CD4-positive, alpha-beta T cell treated with Interleukin-21 for 1 hour (primary cell): ENCODE measurements at regions not wholly inside any gene's neighbourhood (a gene's known extent, or its start where the extent isn't known, plus 50 kb on each side); places are given as distances from the start of the nearest gene placed in this dataset.

Experiments
- DNase-seq: peaks from one replicate; pipeline ENCODE4 v3.0.0-alpha.2; 2020

- DNase-seq, result no peak
Observed at GRCh38 chr5:115402092-115402491, 105.6 kb upstream of the CCDC112 start.

GRCh38 chr5:115398719-115399118 lies 102.3 kb upstream of the CCDC112 start:
- DNase-seq, result no peak

DNA sequence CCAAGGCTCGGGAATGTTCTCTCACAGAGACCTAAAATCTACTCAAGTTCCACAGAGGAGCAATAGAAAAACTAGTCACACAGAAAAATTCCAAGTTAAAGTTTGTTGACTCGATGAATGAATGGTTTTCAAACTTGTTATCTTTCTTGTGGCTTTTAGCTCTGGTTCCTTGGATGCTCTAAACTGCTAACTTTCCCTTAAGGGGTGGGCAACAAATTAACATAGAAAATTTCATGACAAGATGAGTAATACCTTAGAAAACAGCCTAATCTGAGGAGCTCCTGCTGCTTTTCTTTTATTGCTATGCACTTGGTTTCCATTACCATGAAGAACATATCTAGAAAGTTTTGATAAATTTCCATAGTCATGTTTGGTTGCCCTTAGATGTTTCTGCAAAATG lies 100.2 kb upstream of the CCDC112 start:
- no peak for DNase-seq

DNA sequence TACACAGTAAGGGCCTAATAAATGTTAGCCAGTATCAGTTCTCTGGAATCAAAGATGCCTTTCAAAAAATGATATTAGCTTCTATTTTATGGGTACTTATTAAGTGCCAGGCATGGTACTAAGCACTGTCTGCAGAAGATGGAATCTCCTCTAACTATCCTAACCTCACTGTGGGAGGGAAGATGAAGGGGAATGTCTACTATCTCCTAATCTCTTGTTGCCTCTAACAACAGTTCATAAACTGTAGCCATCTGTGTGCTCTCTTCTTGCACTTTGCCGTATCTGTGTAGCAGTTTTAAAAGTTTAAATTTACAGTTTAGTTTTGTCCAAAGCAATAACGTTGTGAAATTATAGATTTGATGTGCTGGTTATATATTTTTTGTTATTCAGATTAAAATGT lies 99.6 kb upstream of the CCDC112 start:
- no peak for DNase-seq

DNA sequence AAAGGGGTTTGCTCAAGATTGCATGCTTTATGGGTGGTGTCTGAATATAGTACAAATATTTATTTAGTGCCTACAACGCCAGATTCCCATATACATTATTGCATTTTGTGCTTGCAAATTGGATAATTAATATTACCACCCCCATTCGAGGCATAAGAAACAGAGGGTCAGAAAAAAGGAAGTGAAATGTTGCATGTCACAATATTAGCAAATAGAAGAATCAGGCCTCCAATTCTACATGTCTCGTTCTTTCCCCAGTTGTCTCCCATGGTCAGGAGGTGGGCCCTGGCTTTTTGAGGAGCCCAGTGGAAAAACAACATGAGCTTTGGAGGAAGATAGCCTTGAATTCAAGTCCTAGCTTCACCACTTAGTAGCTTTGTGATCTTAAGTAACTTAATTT lies 98.1 kb upstream of the CCDC112 start:
- no peak for DNase-seq

- no peak for DNase-seq
Observed at GRCh38 chr5:115393239-115393638, 96.8 kb upstream of the CCDC112 start.

DNA sequence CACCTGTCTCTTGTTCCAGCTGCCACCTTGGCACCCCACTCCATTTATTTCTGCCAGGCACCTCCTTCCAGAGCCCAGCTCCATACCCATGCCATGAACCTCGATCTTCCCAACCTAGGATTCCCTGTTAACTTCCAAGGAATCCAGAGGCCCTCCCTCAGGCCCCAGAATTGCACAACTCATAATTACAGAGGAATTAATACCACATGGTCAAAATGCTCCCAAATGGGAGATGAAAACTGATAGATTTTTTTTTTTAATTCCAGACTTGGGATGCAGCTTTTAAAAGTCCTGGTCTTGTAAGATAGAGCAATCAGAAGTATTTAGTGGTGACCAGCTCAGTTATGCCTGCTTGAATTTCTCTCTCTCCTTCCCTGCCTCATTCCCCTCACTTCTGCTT lies 96.2 kb upstream of the CCDC112 start:
- DNase-seq, result no peak

GRCh38 chr5:115391780-115392179 lies 95.3 kb upstream of the CCDC112 start:
- no peak for DNase-seq

DNA sequence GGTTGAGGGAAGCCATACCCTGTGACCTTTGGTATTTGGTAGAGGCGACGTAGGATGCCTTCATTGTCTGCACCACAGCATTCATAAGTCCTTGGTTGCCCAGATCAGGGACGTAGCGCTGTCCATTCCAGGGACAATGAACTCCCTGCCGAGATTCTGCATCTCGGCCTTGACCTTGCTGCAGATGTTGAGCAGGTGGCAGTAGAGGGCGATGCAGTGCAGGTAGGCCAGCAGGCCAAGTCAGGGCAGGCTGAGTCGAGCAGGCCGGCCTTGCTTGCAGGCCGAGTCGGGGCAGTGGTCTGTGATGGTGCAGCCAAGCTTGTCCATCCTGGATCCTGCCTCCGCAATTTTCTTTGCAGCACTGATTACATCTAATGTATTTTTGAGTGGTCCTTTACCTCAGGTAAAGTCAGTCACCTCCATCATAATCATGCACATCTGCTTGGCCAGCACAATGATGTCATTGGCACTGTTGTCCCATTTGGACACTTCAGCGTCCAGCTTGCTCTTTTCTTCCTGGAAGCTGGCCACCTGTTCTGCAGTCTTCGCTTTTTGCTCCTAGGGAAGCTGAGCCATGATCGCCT lies 93.4 kb upstream of the CCDC112 start:
- DNase-seq, result no peak

- no peak for DNase-seq
Observed at GRCh38 chr5:115389034-115389798, 92.8 kb upstream of the CCDC112 start.

GRCh38 chr5:115388240-115388639 lies 91.8 kb upstream of the CCDC112 start:
- no peak for DNase-seq

DNA sequence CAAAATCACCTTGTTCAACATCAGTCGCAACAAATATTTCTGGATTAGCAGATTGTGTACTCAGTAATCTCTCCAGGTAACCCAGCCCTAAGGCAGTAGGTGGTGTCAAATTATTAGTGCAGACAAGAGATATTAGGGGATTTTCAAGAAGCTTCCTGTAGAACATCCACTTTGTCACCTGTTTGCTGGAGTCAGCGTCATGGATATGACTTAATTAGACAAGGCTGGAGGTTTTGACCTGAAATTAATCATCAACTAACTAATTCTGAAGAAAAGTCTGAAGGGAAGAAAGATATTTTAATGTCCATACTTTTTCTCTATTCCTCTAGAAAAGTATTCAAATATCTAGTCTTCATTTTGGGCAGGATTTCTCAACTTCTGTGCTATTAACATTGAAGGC lies 91.4 kb upstream of the CCDC112 start:
- no peak for DNase-seq

DNA sequence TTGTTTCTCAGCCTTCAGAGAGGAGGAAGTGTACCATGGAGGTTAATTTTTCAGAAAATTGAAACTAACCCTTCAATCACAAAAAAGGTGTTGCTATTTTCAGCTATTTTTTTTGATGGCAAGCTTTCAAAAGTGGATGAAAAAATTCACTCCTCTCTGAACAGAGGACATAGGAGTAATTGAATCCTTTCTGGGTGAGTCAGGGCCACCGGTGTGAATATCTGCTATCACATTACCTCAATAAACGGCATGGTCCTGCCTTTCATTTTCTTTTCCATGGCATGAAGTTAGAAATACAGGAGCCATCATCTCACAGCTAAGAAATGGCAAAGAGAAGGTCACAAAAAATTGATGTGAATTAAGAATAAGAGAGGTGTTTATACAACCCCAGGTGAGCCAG lies 90.2 kb upstream of the CCDC112 start:
- DNase-seq, result no peak

DNA sequence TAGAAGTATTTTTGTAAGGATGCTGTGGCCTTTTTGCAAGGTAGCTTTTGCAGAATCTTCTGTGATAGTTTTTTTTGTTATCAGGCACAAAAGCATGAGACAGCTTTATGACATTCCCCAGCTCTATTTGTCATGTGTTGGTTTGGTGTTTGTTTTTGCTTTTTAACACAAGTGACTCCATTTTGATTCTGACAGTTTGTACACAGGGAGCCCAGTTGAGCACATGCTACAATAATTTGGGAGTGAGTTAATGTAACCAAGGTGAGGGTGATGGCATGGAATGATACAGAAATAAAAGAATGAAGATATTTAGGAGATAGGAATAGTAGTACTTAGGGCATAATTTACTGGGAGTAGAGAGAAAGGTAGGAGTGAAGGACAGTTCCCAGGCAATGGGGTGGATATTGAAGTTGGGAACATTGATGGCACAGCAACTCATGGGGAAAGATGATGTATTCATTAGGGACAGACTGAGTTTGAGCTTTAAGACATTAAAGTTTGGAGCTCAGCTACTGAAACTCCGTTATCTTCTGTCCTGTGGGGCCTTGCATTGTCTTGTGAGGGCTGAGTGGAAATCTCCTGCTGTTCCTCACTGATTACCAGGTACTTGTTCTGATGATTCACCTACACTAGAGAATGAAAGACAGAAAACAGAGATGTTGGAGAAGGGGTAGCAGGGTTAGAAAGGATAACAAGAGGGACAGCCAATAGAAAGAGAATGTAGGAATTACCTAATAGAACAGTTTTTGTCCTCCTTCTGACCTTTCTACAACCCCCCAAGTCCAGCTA lies 88.3 kb upstream of the CCDC112 start:
- no peak for DNase-seq

DNA sequence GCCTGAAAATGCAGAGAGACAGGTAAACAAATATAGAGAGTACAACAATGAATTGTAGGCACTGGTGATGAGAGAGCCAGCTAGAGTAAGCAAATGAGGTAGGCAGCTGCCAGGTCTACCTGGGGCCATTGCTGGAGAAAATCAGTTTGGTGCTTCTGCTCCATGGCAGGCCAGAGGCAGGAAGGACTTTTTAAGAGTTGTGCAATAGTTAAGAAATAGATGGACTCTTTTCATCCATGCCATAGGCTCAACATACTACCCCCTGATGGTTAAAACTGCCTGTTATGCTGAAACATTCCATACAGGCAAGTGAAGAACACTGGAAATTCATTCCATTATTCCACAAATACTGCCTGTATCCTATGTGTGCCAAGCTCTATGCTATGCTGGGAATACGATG lies 86.5 kb upstream of the CCDC112 start:
- no peak for DNase-seq

DNA sequence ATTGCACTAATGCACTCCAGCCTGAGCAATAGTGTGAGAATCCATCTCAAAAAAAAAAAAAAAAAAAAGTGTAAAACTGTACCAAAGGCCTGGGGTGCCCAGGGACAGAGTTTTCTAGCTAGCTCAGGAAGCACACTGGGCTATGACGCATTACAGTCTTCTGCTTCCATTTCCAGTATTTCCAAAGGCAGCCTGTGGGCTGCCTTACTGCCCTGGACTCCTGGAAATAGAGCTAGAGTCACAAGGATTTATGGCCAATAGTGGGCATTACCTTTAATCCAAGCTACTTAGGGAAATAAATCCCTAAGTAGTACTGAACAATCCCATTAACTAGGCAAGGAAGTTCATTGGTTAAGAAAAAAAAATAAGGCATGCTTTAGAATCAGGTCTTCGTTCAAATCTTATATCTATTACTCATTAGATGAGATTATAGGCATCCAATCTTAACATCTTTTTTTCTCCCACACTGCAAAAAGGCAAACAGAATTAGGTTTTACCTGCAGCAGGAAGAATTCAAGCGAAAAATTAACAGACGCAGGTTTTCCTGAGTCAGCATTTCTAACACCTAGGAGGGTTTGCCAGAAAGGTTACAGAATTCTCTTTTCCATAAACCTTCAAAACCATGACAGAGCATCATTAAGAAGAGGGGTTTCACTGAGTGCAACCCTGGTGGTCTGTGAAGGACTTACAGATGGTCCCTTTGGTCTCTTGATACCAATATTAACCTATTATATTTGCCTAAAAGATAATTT lies 85.6 kb upstream of the CCDC112 start:
- no peak for DNase-seq

GRCh38 chr5:115379622-115380344 lies 83.3 kb upstream of the CCDC112 start:
- DNase-seq, result peak; percentile 9

DNA sequence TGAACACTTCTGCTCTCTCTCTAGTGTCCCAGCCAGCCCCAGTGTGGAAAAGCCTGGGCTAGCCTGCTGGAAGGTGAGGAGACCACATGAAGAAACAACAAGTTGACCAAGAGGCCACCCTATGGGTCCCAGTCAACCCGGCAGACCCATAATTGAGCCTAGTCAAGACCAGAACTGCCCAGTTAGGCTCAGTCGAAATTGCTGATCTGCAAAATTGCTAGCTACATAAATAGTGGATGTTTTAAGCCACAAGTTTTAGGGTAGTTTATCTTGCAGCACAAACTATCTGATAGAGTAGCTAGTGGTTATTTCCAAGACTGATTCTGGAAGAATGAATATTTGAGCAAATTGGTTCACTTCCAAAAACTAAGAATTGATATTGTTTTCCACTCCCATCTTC lies 82.3 kb upstream of the CCDC112 start:
- DNase-seq, result no peak

DNA sequence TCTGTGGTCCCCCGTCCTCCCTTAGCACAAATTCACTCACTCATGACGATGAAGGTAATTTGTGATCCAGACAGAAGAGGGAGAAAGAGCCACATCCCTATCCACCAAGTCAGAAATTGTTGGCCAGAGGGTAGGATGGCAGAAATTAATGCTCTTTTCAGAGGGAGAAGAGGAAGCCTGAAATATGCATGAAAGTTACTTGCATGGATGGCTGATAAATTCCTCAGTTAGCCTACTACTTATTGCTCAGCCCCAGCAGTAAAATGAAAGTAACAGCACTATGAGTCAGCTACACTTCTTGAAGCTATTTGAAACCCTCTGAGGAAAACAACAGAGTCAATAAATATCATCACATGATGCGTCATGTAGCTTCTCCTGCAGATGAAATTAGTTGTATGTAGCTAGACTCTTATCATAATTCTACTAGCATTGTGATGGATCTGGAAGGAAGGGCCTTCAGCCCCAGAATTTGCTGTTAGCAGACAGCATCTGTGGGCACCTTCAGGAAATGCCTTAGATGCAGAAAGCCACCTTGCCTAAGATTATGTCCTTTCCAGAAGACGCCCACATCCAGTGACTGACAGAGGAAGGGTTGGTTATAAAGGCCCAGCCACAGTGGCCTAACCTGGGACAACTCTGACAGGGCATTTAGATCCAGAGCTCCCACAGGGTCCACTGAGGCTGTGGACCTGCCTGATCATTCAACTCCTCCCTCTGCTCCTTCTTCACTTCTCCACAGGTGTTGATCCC lies 81.2 kb upstream of the CCDC112 start:
- no peak for DNase-seq

DNA sequence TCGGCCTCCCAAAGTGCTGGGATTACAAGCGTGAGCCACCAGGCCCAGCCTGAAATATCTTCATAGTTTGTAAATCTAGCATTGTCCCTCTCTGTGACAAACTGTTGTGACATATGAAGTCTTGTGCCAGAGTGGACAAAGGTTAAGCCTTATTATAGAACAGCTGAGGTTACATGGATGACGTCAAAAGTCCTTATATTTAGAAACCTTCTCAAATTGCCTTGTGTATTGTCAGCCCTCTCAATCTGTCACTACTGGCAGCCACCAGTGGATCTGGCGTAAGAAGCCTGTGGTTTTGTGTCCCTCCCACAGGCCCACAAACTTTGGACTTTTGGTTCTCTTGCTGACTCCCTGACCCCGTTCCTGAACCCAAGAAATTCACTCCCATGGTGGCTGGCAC lies 79.4 kb upstream of the CCDC112 start:
- no peak for DNase-seq

GRCh38 chr5:115374057-115374775 lies 77.8 kb upstream of the CCDC112 start:
- no peak for DNase-seq
